Ishikawa (cell line): ENCODE measurements at regions not wholly inside any gene's neighbourhood (a gene's known extent, or its start where the extent isn't known, plus 50 kb on each side); places are given as distances from the start of the nearest gene placed in this dataset.

Experiments used
- CEBPB ChIP-seq: IDR thresholded peaks from 2 replicates; pipeline ENCODE4 v1.6.1; 2012
- CREB1 ChIP-seq: IDR thresholded peaks from 2 replicates; pipeline ENCODE4 v1.6.1; 2012; ENCODE audit warnings: low read depth
- EGR1 ChIP-seq: IDR thresholded peaks from 2 replicates; pipeline ENCODE4 v1.6.1; 2012
- EP300 ChIP-seq: IDR thresholded peaks from 2 replicates; pipeline ENCODE4 v1.6.1; 2012; ENCODE audit warnings: borderline replicate concordance
- FOXM1 ChIP-seq: IDR thresholded peaks from 2 replicates; pipeline ENCODE4 v1.6.1; 2012; ENCODE audit warnings: low read depth, borderline replicate concordance
- MAX ChIP-seq: IDR thresholded peaks from 2 replicates; pipeline ENCODE4 v1.6.1; 2012
- NFIC ChIP-seq: IDR thresholded peaks from 2 replicates; pipeline ENCODE4 v1.6.1; 2012
- RAD21 ChIP-seq: IDR thresholded peaks from 2 replicates; pipeline ENCODE4 v1.6.1; 2012; ENCODE audit warnings: low read depth
- REST ChIP-seq: IDR thresholded peaks from 2 replicates; pipeline ENCODE4 v1.6.1; 2012; ENCODE audit warnings: low read depth, mild to moderate bottlenecking
- TAF1 ChIP-seq: IDR thresholded peaks from 2 replicates; pipeline ENCODE4 v1.6.1; 2012; ENCODE audit warnings: low read depth, mild to moderate bottlenecking
- TCF12 ChIP-seq: IDR thresholded peaks from 2 replicates; pipeline ENCODE4 v1.6.1; 2012; ENCODE audit warnings: low read depth
- TEAD4 ChIP-seq: IDR thresholded peaks from 2 replicates; pipeline ENCODE4 v1.6.1; 2012
- USF1 ChIP-seq: IDR thresholded peaks from 2 replicates; pipeline ENCODE4 v1.6.1; 2012
- YY1 ChIP-seq: IDR thresholded peaks from 2 replicates; pipeline ENCODE4 v1.6.1; 2012; ENCODE audit warnings: low read depth
- ZBTB7A ChIP-seq: IDR thresholded peaks from 2 replicates; pipeline ENCODE4 v1.6.1; 2012; ENCODE audit warnings: low read depth

- no peak for TF ChIP-seq YY1
- TF ChIP-seq EP300 = no peak
- no peak for TF ChIP-seq ZBTB7A
- TF ChIP-seq REST = no peak
- TF ChIP-seq FOXM1 = no peak
- TF ChIP-seq CREB1 = no peak
- TF ChIP-seq EGR1 = no peak
- no peak for TF ChIP-seq MAX
- no peak for TF ChIP-seq USF1
- no peak for TF ChIP-seq RAD21
- TF ChIP-seq TCF12 = no peak
Measured at GRCh38 chr14:65334765-65335410, 77.6 kb upstream of the FUT8 start.

GRCh38 chr14:65335411-65335947, 77.1 kb upstream of the FUT8 start:
- TF ChIP-seq REST (no peak), YY1 (no peak), ZBTB7A (no peak), RAD21 (no peak), CREB1 (no peak), TAF1 (no peak), EP300 (no peak), TEAD4 (no peak), FOXM1 (no peak), CEBPB (no peak), NFIC (no peak), EGR1 (no peak), MAX (no peak), USF1 (no peak), TCF12 (no peak)

- no peak for TF ChIP-seq TEAD4
Measured at GRCh38 chr14:65336191-65336591, 76.3 kb upstream of the FUT8 start.

- TF ChIP-seq EGR1 = no peak
- no peak for TF ChIP-seq CREB1
- TF ChIP-seq RAD21 = no peak
- TF ChIP-seq CEBPB = no peak
- no peak for TF ChIP-seq FOXM1
- no peak for TF ChIP-seq MAX
- TF ChIP-seq YY1 = no peak
- TF ChIP-seq TCF12 = no peak
- TF ChIP-seq TAF1 = no peak
- no peak for TF ChIP-seq EP300
- no peak for TF ChIP-seq TEAD4
- no peak for TF ChIP-seq REST
- no peak for TF ChIP-seq NFIC
- TF ChIP-seq ZBTB7A = no peak
Measured at GRCh38 chr14:65339866-65340265, 72.7 kb upstream of the FUT8 start.
